ENCODE measurements at regions not wholly inside any gene's neighbourhood (a gene's known extent, or its start where the extent isn't known, plus 50 kb on each side); places are given as distances from the start of the nearest gene placed in this dataset.

- no peak for TF ChIP-seq CTCF (IDR thresholded peaks at IDR 0.05)
- TF ChIP-seq POLR2A (IDR thresholded peaks at IDR 0.05), result no peak
Observed at GRCh38 chr2:7620255-7620654, 703.0 kb downstream of the RNF144A start.
